HL-60 (cell line): ENCODE measurements at regions not wholly inside any gene's neighbourhood (a gene's known extent, or its start where the extent isn't known, plus 50 kb on each side); places are given as distances from the start of the nearest gene placed in this dataset.

Experiments used
- CTCF ChIP-seq: IDR thresholded peaks from one replicate; pipeline ENCODE4 v1.5.1; 2011; ENCODE audit warnings: low read length, control low read depth, inconsistent platforms; ENCODE audit not compliant: insufficient read depth
- GABPA ChIP-seq: IDR thresholded peaks from 2 replicates; pipeline ENCODE4 v1.6.1; 2012; ENCODE audit warnings: low read depth
- REST ChIP-seq: IDR thresholded peaks from 2 replicates; pipeline ENCODE4 v1.6.1; 2012; ENCODE audit warnings: low read depth; ENCODE audit not compliant: insufficient replicate concordance
- SPI1 ChIP-seq: IDR thresholded peaks from 2 replicates; pipeline ENCODE4 v1.6.1; 2012; ENCODE audit warnings: low read depth, mild to moderate bottlenecking, borderline replicate concordance

GRCh38 chr3:81003008-81003645 lies 758.3 kb downstream of the GBE1 start:
- TF ChIP-seq CTCF: no peak
- TF ChIP-seq REST: no peak
- TF ChIP-seq SPI1: no peak
- TF ChIP-seq GABPA: no peak
